LNCaP clone FGC (cell line): ENCODE measurements at regions not wholly inside any gene's neighbourhood (a gene's known extent, or its start where the extent isn't known, plus 50 kb on each side); places are given as distances from the start of the nearest gene placed in this dataset.

Experiments used
- DNase-seq: peaks from one replicate; pipeline ENCODE4 v3.0.0-alpha.2; 2011; ENCODE audit warnings: low read depth
- H3K4me3 ChIP-seq: 2 replicates; pipeline ENCODE4 v1.5.1; 2011; ENCODE audit warnings: mild to moderate bottlenecking, low read depth, low read length, control low read depth
- TF ChIP-seq, protein P1 (sequence below): IDR thresholded peaks from 2 replicates; pipeline ENCODE4 v1.5.1; 2012; ENCODE audit warnings: mild to moderate bottlenecking; ENCODE audit not compliant: control insufficient read depth, insufficient read depth; ENCODE audit errors: extremely low read depth

- no peak overlapping the region for H3K4me3 ChIP-seq
- DNase-seq: peak; percentile 98
- TF ChIP-seq, protein P1, sequence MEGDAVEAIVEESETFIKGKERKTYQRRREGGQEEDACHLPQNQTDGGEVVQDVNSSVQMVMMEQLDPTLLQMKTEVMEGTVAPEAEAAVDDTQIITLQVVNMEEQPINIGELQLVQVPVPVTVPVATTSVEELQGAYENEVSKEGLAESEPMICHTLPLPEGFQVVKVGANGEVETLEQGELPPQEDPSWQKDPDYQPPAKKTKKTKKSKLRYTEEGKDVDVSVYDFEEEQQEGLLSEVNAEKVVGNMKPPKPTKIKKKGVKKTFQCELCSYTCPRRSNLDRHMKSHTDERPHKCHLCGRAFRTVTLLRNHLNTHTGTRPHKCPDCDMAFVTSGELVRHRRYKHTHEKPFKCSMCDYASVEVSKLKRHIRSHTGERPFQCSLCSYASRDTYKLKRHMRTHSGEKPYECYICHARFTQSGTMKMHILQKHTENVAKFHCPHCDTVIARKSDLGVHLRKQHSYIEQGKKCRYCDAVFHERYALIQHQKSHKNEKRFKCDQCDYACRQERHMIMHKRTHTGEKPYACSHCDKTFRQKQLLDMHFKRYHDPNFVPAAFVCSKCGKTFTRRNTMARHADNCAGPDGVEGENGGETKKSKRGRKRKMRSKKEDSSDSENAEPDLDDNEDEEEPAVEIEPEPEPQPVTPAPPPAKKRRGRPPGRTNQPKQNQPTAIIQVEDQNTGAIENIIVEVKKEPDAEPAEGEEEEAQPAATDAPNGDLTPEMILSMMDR: no peak
These were observed 77.7 kb downstream of the MAP1LC3B2 start for GRCh38 chr12:116636608-116637519.

GRCh38 chr12:116635487-116635886 lies 76.3 kb downstream of the MAP1LC3B2 start:
- TF ChIP-seq, protein P1: no peak
- H3K4me3 ChIP-seq: no peak overlapping the region
- no peak for DNase-seq

DNA sequence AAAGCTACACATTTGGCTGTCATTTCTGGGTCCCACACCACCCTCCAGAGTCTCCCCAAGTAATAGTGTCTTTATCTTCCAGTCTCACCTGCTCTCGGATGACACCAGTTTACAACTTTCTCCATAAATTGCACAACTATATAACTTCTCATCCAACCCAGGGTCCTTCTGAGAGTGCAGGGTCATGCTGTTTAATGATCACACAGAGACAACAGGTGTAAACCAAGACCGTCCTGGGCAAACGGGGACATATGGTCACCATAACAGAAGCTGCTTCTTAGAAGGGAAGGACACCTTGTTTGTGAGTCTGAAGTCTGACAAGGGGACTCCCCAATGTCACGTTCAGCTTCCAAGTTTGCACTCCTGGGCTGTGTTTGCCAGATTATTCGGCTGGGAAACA lies 74.3 kb downstream of the MAP1LC3B2 start:
- H3K4me3 ChIP-seq: no peak overlapping the region
- TF ChIP-seq, protein P1: no peak
- DNase-seq: no peak

DNA sequence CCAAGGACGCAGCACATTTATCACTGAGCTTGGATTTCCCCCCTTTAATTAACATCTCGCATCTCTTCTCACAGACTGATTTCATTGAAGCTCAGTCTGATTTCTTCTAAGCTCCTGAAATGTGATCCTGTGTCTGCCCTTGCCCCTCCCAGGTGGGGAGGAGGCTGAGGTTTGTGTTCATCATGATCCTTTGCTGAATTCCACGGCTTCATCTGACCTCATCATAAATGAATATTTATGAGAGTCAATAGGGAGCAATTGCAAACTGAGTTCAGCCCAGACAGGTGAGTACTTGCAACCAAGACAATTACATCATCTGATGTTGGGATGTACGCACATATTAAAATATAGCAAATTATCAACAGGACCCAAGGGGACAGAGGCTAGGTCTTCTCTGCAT lies 72.4 kb downstream of the MAP1LC3B2 start:
- no peak for DNase-seq
- H3K4me3 ChIP-seq: no peak overlapping the region
- TF ChIP-seq, protein P1: no peak

DNA sequence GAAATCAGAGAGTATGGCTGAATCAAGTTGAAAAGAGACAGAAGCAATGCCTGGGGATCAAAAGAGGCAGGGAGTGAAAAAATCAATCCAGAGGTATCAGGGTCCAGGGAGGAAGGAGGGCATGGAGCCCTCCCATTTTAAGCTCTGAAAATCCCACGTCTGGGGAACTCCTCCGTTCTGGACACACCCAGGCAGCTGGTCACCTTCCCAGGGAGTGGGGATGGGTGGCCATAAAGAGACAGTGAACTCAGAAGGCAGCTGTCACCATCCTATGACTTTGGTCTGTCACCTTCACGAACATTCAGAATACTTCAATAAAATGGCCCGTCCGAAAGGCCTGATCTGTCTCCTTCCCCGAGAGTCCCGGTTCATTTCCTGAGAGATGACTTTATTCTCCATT lies 71.6 kb downstream of the MAP1LC3B2 start:
- DNase-seq: no peak
- H3K4me3 ChIP-seq: no peak overlapping the region
- TF ChIP-seq, protein P1: no peak

- no peak overlapping the region for H3K4me3 ChIP-seq
- DNase-seq: no peak
- TF ChIP-seq, protein P1: no peak
These were observed 70.3 kb downstream of the MAP1LC3B2 start for GRCh38 chr12:116629480-116629879.
